ENCODE measurements at regions not wholly inside any gene's neighbourhood (a gene's known extent, or its start where the extent isn't known, plus 50 kb on each side); places are given as distances from the start of the nearest gene placed in this dataset.
"Not testable (repeated sequence)": the region's sequence is repeated elsewhere in the genome, so short reads cannot be mapped to it uniquely, and the experiment has no call there.

- in situ Hi-C loops (cut with MboI; ENCODE audit: low pct_unique_long_range_greater_than_20kb, low sequenced_read_pairs) = no loop called here
- no peak for DNase-seq
Observed at GRCh38 chr15:81909011-81909358, 136.8 kb downstream of the MEX3B start.

DNA sequence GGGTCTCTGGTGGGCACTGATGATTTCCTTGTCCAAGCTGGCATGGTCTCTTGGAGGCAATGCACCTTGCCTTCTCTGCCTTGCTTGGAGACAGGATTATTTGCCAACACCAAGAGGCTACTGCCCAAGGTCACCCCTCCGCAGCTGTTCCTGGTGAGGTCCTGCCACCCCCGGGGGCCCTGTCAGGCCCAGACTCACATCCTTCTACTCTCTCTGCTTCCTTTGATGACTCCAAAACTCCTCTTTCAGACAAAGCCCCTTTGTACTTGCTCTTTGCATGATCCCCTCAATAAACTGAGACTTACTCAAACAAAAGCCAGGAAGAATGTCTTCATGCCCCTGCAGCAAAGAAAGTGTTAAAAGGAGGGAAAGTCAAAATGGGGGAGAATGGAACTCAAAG lies 137.7 kb downstream of the MEX3B start:
- no peak for DNase-seq
- in situ Hi-C loops (cut with MboI; ENCODE audit: low pct_unique_long_range_greater_than_20kb, low sequenced_read_pairs) = no loop called here

- in situ Hi-C loops (cut with MboI; ENCODE audit: low pct_unique_long_range_greater_than_20kb, low sequenced_read_pairs) = no loop called here
- no peak for DNase-seq
Observed at GRCh38 chr15:81907521-81907920, 138.3 kb downstream of the MEX3B start.

GRCh38 chr15:81905889-81906288 lies 139.9 kb downstream of the MEX3B start:
- DNase-seq = no peak
- in situ Hi-C loops (cut with MboI; ENCODE audit: low pct_unique_long_range_greater_than_20kb, low sequenced_read_pairs) = no loop called here

GRCh38 chr15:81901319-81901718 lies 144.5 kb downstream of the MEX3B start:
- DNase-seq = no peak

DNA sequence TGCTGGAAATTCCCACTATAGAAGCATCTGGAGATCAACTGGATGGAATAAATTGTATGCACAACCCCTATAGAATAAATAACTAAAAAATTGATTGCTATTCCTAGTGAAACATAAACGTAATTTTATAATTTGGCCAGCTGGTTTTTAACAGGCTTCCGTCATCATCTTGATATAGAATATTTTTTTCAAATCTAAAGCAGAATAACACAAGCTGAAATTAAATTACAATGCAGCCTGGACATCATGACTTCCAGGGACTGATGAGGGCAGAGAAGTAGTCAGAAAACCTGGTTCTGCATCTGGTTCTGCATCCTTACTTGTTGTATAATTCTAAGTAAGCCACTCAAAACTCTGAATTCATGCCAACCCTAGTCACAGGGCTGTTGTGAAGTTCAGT lies 146.1 kb downstream of the MEX3B start:
- in situ Hi-C loops (cut with MboI; ENCODE audit: low pct_unique_long_range_greater_than_20kb, low sequenced_read_pairs) = no loop called here
- DNase-seq = no peak

More at GRCh38 chr15:81901319-81901718, 144.5 kb downstream of the MEX3B start:
- in situ Hi-C loops (cut with MboI; ENCODE audit: low pct_unique_long_range_greater_than_20kb, low sequenced_read_pairs) = no loop called here

GRCh38 chr15:81899024-81899423 lies 146.8 kb downstream of the MEX3B start:
- DNase-seq = no peak
- in situ Hi-C loops (cut with MboI; ENCODE audit: low pct_unique_long_range_greater_than_20kb, low sequenced_read_pairs) = no loop called here

GRCh38 chr15:81897057-81897677 lies 148.7 kb downstream of the MEX3B start:
- DNase-seq = no peak

GRCh38 chr15:81896356-81896755 lies 149.5 kb downstream of the MEX3B start:
- DNase-seq = no peak
- in situ Hi-C loops (cut with MboI; ENCODE audit: low pct_unique_long_range_greater_than_20kb, low sequenced_read_pairs) = no loop called here

More at GRCh38 chr15:81897057-81897677, 148.7 kb downstream of the MEX3B start:
- in situ Hi-C loops (cut with MboI; ENCODE audit: low pct_unique_long_range_greater_than_20kb, low sequenced_read_pairs) = no loop called here

- no peak for DNase-seq
- in situ Hi-C loops (cut with MboI; ENCODE audit: low pct_unique_long_range_greater_than_20kb, low sequenced_read_pairs) = no loop called here
Observed at GRCh38 chr15:81895723-81896122, 150.1 kb downstream of the MEX3B start.

- DNase-seq = peak; percentile 48
- in situ Hi-C loops (cut with MboI; ENCODE audit: low pct_unique_long_range_greater_than_20kb, low sequenced_read_pairs) = no loop called here
Observed at GRCh38 chr15:81894061-81894460, 151.8 kb downstream of the MEX3B start.

GRCh38 chr15:81893182-81893835 lies 152.5 kb downstream of the MEX3B start:
- no peak for DNase-seq
- in situ Hi-C loops (cut with MboI; ENCODE audit: low pct_unique_long_range_greater_than_20kb, low sequenced_read_pairs) = no loop called here

GRCh38 chr15:81890496-81890895 lies 155.3 kb downstream of the MEX3B start:
- no peak for DNase-seq
- in situ Hi-C loops (cut with MboI; ENCODE audit: low pct_unique_long_range_greater_than_20kb, low sequenced_read_pairs) = no loop called here

DNA sequence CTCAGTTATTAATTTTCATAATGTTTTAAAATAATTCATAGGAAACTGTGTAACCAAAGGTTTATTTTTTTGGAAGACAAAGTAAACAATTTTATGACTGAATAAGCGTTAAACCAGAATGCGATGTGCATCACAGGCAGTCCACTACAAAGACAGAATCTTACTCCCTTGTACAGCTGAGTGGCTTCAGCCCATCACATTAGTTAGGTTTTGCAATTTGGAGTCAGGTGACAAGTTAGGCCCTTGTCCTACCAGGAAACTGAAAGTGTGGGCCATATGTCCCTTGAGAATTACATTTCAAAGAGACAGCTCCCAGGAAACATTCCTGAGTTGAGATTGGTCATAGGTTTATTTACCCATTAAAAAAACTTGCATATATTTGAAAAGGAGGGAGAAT lies 156.3 kb downstream of the MEX3B start:
- no peak for DNase-seq
- in situ Hi-C loops (cut with MboI; ENCODE audit: low pct_unique_long_range_greater_than_20kb, low sequenced_read_pairs) = no loop called here

DNA sequence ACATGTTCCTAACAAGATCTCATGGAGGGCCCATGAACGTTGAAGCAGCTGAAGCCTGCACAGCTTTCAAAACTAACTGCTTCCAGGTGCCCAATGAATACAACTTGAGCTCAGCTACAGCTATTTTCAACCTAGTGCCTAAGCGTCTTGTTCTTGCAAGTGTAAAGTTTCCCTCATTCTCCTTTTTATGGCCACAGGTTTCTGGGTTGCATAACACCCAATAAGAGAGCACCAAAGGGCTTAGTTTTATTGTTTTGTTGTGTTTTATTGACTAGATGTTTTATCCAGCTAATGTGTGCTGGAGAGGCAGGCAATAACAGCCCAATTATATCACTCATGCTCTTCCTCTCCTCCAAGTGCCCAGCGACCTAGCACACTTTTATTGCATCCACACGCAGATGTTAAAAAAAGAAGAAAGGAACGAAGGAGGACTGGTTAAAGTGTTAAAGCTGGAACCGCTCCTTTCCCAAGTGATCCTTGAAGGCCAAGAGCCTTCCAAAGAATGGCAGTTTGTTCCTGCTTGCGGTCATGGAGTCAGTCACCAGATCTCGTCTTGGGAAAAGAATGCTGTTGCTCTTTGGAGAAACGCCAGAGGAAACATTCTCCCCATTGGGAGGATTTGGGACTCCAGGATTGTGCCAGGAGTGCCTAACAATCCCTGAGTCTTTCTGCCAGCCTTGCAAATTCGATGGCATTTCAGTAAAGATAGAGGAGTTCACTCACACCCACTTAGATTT lies 156.9 kb downstream of the MEX3B start:
- no peak for DNase-seq
- in situ Hi-C loops (cut with MboI; ENCODE audit: low pct_unique_long_range_greater_than_20kb, low sequenced_read_pairs) = no loop called here

DNA sequence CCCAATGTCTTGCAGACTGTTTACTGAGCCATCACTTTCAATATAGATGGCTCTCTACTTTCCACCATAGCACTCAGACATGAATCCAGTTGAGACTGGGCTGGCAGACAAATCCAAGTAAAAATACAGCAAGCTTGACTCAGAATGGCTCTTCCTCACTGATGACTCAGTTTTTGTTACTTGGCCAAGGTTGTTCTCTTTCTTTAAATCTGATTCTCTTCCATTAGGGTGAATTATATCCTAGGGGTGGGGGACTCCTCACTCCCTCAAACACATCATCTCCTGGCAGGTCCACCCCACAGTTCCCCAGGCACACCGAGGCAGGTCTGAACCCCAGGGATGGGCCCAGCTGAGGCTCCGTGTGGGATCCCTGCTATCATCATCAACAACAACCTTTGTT lies 157.9 kb downstream of the MEX3B start:
- no peak for DNase-seq
- in situ Hi-C loops (cut with MboI; ENCODE audit: low pct_unique_long_range_greater_than_20kb, low sequenced_read_pairs) = no loop called here

DNA sequence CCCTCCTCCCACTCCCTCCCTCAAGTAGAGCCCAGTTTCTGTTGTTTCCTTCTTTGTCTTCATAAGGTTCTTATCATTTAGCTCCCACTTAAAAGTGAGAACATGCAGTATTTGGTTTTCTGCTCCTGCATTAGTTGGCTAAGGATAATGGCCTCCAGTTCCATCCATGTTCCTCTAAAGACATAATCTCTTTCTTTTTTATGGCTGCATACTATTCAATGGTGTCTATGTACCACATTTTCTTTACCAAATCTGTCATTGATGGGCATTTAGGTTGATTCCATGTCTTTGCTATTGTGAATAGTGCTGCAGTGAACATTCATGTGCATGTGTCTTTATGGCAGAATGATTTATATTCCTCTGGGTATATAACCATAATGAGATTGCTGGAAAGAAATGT lies 158.6 kb downstream of the MEX3B start:
- in situ Hi-C loops (cut with MboI; ENCODE audit: low pct_unique_long_range_greater_than_20kb, low sequenced_read_pairs); DNase-seq: not testable (repeated sequence)

DNA sequence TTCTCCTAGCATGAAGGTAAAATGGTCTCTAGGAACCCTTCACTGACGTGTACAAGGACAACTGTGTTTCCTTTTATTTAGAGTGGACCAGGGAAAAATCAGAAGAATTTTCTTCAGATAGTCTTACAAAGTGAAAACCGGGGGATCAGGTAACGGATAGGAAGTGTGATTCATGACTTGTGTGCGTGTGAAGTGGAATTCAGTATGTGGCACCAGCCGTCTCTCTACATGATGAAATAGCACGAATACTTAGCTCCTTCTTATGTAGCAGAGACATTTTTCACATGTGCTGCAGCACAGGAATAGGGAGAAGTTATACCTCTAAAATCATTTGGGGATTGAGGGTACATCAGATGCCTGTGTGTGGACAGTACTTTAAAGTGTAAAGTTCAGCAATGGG lies 159.2 kb downstream of the MEX3B start:
- no peak for DNase-seq
- in situ Hi-C loops (cut with MboI; ENCODE audit: low pct_unique_long_range_greater_than_20kb, low sequenced_read_pairs) = no loop called here

DNA sequence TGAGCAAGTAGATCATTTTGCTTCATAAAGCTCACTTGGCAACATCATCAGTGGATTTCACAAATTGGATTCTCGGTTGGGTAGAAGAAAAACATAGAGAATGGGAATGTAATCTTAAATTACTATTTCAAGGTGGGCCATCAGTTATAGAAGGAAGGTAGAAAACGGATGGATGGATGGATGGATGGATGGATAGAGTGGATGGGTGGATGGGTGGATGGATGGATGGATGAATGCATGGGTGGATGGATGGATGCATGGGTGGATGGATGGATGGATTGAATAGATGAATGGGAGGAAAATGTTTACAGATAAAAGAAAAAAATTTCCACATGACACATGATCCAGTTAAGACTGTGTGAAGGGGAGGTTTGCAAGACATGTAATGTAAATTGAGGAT lies 159.7 kb downstream of the MEX3B start:
- DNase-seq = no peak
- in situ Hi-C loops (cut with MboI; ENCODE audit: low pct_unique_long_range_greater_than_20kb, low sequenced_read_pairs) = no loop called here

- in situ Hi-C loops (cut with MboI; ENCODE audit: low pct_unique_long_range_greater_than_20kb, low sequenced_read_pairs) = no loop called here
- no peak for DNase-seq
Observed at GRCh38 chr15:81885135-81885534, 160.7 kb downstream of the MEX3B start.

DNA sequence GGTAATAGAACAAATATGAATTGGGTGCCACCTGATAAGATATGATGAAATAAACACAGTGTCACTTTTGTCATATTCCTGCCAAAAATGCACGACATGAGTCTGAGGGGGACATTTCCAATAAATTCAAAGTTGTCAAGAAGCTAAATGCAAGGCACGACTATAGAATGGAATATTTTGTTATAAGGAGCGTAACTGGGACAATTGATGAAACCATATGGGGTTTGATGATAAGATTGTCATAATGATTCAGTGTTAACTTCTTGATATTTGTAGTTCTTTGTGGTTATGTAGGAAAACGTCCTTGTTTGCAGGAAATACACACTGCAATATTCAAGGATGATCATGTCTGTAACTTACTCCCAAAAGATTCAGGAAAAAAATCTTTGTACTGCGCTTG lies 163.3 kb downstream of the MEX3B start:
- DNase-seq = no peak
- in situ Hi-C loops (cut with MboI; ENCODE audit: low pct_unique_long_range_greater_than_20kb, low sequenced_read_pairs) = no loop called here

Data from KBM-7 (cell line).